HUES6 (cell line): ENCODE measurements at regions not wholly inside any gene's neighbourhood (a gene's known extent, or its start where the extent isn't known, plus 50 kb on each side); places are given as distances from the start of the nearest gene placed in this dataset.
"Not testable (repeated sequence)": the region's sequence is repeated elsewhere in the genome, so short reads cannot be mapped to it uniquely, and the experiment has no call there.

ENCODE experiments used
- H3K27ac ChIP-seq: 2 replicates; pipeline ENCODE4 v1.7.0; 2013; ENCODE audit warnings: low read depth, mild to moderate bottlenecking, low read length, inconsistent platforms
- H3K27me3 ChIP-seq: 2 replicates; pipeline ENCODE4 v1.6.1; 2013; ENCODE audit warnings: low read length; ENCODE audit not compliant: control insufficient read depth, insufficient read depth
- H3K36me3 ChIP-seq: 2 replicates; pipeline ENCODE4 v1.6.1; 2013; ENCODE audit warnings: low read length; ENCODE audit not compliant: control insufficient read depth, insufficient read depth
- H3K4me1 ChIP-seq: 2 replicates; pipeline ENCODE4 v1.6.1; 2013; ENCODE audit warnings: low read length; ENCODE audit not compliant: control insufficient read depth, insufficient read depth
- H3K4me3 ChIP-seq: 2 replicates; pipeline ENCODE4 v1.5.1; 2013; ENCODE audit warnings: low read depth, low read length
- H3K9ac ChIP-seq: one replicate; pipeline ENCODE4 v1.6.1; 2013; ENCODE audit warnings: mild to moderate bottlenecking, low read length
- H3K9me3 ChIP-seq: 2 replicates; pipeline ENCODE4 v1.6.1; 2013; ENCODE audit warnings: low read depth, low read length; ENCODE audit not compliant: control insufficient read depth, insufficient read depth

DNA sequence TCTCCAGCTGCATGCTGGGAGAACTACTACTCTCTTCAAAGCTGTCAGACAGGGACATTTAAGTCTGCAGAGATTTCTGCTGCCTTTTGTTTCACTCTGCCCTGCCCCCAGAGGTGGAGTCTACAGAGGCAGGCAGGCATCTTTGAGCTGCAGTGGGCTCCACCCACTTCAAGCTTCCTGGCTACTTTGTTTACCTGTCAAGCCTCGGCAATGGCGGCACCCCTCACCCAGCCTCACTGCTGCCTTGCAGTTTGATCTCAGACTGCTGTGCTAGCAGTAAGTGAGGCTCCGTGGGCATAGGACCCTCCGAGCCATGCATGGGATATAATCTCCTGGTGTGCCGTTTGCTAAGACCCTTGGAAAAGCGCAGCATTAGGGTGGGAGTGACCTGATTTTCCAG is 61.7 kb downstream of the DMRTA1 start:
- peaks cover 11% of the 10 kb centered on the region; the same call in 1 of the 2 replicates for H3K9me3 ChIP-seq
- H3K27ac ChIP-seq, H3K4me1 ChIP-seq, H3K4me3 ChIP-seq, H3K9ac ChIP-seq, H3K27me3 ChIP-seq, H3K36me3 ChIP-seq: not testable (repeated sequence)

DNA sequence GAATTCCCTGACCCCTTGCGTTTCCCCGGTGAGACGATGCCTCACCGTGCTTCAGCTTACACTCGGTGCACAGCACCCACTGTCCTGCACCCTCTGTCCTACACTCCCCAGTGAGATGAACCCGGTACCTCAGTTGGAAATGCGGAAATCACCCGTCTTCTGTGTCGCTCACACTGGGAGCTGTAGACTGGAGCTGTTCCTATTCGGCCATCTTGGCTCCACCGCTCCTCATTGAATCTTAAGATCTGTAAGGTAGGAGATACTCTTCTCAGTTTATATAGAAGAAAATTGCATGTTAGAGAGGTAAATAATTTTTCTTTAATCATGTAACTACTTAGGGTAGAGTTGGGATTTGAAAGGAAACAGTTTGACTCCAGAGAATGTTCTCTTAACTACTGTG is 62.2 kb downstream of the DMRTA1 start:
- H3K36me3 ChIP-seq: no peaks in the 10 kb centered on the region
- no peak overlapping the region for H3K9ac ChIP-seq
- peaks cover 11% of the 10 kb centered on the region; the same call in 1 of the 2 replicates for H3K9me3 ChIP-seq
- H3K27ac ChIP-seq: no peak overlapping the region
- no peaks in the 10 kb centered on the region for H3K27me3 ChIP-seq
- no peaks in the 10 kb centered on the region for H3K4me1 ChIP-seq
- H3K4me3 ChIP-seq: no peak overlapping the region

DNA sequence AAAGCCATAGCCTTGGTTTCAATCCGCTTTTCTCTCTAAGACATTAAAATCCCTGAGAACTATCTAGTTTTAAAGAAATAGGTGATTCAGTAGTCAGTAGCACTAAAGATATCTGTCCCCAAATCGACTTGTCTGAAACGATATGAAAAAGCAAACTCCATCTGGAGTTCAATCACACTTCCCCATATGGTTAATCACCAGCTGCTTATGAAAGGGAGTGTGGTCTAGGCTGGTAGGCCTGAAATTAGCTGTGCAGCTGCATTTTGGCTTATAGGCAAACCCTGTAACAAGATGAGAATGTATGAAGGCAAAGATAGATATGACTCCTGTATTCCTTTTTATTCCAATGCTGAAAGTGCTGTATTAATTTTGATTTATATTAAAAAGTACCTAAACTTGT is 65.9 kb downstream of the DMRTA1 start:
- no peak overlapping the region for H3K9ac ChIP-seq
- no peak overlapping the region for H3K27ac ChIP-seq
- no peak overlapping the region for H3K4me3 ChIP-seq
- no peaks in the 10 kb centered on the region for H3K27me3 ChIP-seq
- peaks cover 11% of the 10 kb centered on the region; the same call in 1 of the 2 replicates for H3K9me3 ChIP-seq
- H3K36me3 ChIP-seq: no peaks in the 10 kb centered on the region
- no peaks in the 10 kb centered on the region for H3K4me1 ChIP-seq

DNA sequence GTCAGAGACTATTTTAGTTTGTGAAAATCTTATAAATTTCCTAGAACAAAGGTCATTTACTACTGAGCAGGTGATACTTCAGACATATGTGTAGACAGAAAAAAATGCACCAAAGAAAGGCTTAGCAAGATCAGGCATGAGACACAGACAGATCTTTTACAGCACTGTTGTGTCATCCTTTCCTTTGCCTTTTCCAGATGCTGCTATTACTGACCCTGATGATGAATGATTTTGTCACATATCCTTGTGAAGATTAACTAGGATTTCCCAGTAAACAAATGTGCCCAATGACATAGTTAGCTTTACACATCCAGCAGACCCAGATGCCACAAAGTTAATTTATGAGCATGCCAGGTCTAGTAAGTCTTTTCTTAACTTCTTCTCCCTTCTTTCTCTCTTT is 68.2 kb downstream of the DMRTA1 start:
- Histone ChIP-seq H3K9me3 (no peaks in the 10 kb centered on the region), H3K4me3 (no peak overlapping the region), H3K27ac (no peak overlapping the region), H3K27me3 (no peaks in the 10 kb centered on the region), H3K9ac (no peak overlapping the region), H3K4me1 (no peaks in the 10 kb centered on the region), H3K36me3 (no peaks in the 10 kb centered on the region)

DNA sequence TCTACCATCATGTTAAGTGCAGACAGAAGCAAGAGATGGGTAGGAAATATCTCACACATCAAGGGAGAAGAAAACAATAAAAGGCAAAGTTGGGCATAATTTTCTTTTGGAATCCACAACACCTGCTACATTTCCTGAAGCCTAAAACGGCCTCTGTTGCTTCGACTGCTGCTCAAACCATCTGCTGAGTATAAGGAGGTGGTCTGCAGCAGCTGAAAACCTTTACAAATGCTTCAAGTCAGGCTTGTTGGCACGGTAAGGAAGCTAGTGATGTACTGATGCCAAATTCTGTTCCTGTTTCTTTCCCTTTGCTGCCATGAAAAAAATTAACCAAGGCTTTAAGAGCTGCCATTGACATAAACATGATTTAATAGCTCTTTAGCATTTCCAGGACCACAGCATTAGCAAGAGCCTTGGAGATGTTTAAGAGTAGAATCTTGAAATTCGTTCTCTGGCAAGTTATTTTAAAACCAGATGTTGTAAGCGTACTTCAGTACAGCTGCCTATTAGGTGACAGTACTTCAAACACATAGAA is 75.6 kb downstream of the DMRTA1 start:
- Histone ChIP-seq H3K9ac (no peak overlapping the region), H3K4me3 (no peak overlapping the region), H3K27ac (no peak overlapping the region), H3K36me3 (no peaks in the 10 kb centered on the region), H3K27me3 (no peaks in the 10 kb centered on the region), H3K4me1 (no peaks in the 10 kb centered on the region), H3K9me3 (no peaks in the 10 kb centered on the region)

DNA sequence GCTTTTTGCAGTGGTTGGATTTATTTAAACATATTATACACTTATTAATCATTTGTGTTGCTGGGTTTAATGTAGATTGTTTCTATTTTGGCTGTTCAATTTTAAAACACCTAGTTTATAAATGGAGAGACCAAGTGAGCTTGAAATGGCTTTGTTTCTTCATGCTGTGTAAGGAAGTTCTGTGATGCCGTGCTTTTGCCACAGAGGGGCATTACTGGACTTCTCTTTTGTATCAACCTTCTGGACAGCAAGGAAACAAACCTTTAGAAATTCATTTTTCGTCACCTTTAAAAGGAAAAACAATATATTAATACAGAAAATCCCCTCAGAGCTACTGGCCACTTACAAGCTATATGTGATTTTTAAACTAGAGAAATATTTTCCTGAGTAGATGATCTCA is 81.9 kb downstream of the DMRTA1 start:
- peaks cover 6% of the 10 kb centered on the region for H3K4me1 ChIP-seq
- H3K9ac ChIP-seq: no peak overlapping the region
- H3K27me3 ChIP-seq: no peaks in the 10 kb centered on the region
- no peak overlapping the region for H3K27ac ChIP-seq
- H3K36me3 ChIP-seq: no peaks in the 10 kb centered on the region
- H3K4me3 ChIP-seq: no peak overlapping the region
- H3K9me3 ChIP-seq: no peaks in the 10 kb centered on the region

DNA sequence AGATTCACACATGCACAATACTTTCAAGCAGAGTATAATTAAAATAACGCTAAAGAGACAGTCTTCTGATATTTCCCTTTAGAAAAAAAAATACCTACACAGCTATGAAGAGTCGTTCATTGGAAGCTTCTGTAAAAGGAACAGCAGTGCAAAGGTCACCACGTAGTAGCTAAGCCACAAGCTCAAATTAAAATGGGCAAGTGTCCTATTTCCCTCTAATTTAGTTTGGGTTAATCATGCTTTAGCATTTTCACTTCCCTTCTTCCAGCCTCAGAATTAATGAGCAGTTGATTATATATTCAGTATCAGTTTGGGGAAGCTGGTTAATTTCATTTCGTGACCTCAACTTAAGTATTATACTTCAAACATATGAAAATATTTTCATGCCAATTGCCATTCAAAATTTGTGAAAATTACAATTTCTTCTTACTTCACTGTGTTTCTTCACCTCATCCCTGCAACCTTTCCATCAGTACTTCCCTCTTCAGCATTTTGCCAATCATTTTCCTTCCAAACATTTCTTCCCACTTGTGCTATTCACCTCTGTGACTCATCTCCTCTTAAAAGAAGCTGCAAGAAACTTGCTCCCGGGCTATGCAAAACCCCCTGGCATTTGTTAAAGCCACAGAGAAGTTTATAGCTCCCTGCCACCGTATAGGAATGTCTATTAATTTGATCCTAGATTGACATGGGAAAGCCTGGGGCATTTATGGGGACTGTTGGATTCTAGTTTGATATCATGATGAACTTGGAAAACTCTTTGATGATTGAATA is 83.0 kb downstream of the DMRTA1 start:
- Histone ChIP-seq H3K9ac (no peak overlapping the region), H3K4me3 (no peak overlapping the region), H3K27ac (no peak overlapping the region), H3K27me3 (no peaks in the 10 kb centered on the region), H3K9me3 (no peaks in the 10 kb centered on the region), H3K36me3 (no peaks in the 10 kb centered on the region), H3K4me1 (peaks cover 6% of the 10 kb centered on the region)

DNA sequence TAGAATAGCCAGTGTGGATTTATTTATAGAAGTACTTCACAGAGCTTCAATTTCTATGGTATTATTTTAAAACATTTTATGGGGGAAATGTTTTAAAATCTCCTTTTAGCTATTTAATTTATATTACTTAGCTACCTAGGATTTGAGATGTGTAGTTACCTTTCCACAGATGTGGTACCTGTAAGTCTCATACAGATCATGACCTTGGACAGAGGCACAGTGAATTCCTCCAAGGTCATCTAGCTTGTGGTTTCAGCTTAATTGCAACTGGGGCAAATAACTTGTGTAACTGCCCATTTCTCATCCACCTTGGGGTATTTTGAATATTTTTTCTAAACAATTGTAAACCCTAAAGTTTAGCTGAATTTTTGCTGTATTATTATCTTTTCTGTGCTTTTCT is 89.2 kb downstream of the DMRTA1 start:
- Histone ChIP-seq H3K27me3 (no peaks in the 10 kb centered on the region), H3K9ac (no peak overlapping the region), H3K4me1 (no peaks in the 10 kb centered on the region), H3K9me3 (no peaks in the 10 kb centered on the region), H3K36me3 (no peaks in the 10 kb centered on the region), H3K27ac (no peak overlapping the region), H3K4me3 (no peak overlapping the region)

DNA sequence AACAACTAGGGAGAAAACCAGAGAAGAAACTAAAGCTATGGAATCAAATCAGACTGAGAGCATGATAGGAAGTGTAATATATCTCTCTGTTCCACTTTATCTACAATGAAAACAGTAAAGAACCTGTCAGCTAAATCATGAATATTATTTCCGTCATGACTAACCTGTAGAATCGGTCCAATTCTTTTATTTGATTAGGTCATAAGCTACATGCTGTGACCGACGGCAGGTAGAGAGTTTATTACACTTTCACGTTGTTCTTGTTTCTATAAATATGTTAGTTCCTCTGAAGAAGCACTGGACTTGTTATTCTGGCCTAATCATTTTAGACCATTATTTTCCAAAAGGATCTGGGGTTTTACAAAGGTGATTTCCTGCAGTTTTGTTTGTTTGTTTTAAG is 91.1 kb downstream of the DMRTA1 start:
- no peak overlapping the region for H3K9ac ChIP-seq
- H3K27me3 ChIP-seq: no peaks in the 10 kb centered on the region
- no peak overlapping the region for H3K4me3 ChIP-seq
- H3K36me3 ChIP-seq: no peaks in the 10 kb centered on the region
- H3K4me1 ChIP-seq: no peaks in the 10 kb centered on the region
- no peaks in the 10 kb centered on the region for H3K9me3 ChIP-seq
- H3K27ac ChIP-seq: no peak overlapping the region

DNA sequence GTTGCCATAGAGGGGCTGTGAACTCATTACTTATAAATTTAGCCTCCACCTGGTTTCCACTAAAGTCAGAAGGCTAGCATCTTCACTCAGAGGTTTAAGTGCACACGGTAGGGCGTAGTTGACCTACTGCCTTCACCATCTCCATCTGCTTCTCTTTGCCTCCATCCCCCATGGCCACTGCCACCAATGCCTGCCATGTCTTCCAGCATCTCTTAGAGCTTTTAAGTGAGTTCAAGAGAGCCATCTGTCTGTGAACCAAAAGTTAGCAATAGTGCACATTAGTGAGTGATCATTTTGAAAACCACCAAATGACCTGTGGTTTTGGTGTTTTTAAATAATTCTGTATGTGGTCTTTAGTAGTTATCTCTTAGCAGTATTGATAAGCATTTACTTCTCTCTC is 102.0 kb downstream of the DMRTA1 start:
- H3K36me3 ChIP-seq: no peaks in the 10 kb centered on the region
- no peak overlapping the region for H3K27ac ChIP-seq
- peaks cover 7% of the 10 kb centered on the region; the same call in 1 of the 2 replicates for H3K4me1 ChIP-seq
- no peak overlapping the region for H3K9ac ChIP-seq
- H3K27me3 ChIP-seq: no peaks in the 10 kb centered on the region
- no peaks in the 10 kb centered on the region for H3K9me3 ChIP-seq
- no peak overlapping the region for H3K4me3 ChIP-seq

DNA sequence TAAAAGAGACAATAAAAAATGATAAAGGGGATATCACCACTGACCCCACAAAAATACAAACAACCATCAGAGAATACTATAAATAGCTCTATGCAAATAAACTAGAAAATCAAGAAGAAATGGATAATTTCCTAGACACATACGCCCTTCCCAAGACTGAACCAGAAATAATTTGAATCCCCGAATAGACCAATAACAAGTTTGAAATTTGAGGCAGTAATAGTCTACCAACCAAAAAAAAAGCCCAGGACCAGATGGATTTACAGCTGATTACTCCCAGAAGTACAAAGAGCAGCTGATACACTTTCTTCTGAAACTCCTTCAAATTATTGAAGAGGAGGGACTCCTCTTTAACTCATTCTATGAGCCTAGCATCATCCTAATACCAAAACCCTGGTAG is 128.1 kb downstream of the DMRTA1 start:
- Histone ChIP-seq H3K9ac (no peak overlapping the region), H3K36me3 (no peaks in the 10 kb centered on the region), H3K4me3 (no peak overlapping the region), H3K27ac (no peak overlapping the region), H3K9me3 (peaks cover 24% of the 10 kb centered on the region), H3K27me3 (no peaks in the 10 kb centered on the region), H3K4me1 (no peaks in the 10 kb centered on the region)
